GM18868 (cell line): ENCODE measurements at regions not wholly inside any gene's neighbourhood (a gene's known extent, or its start where the extent isn't known, plus 50 kb on each side); places are given as distances from the start of the nearest gene placed in this dataset.

Experiments
- ATAC-seq: cut with Tn5 transposase; IDR thresholded peaks from one replicate; pipeline ENCODE4 v1.9.1; 2021; ENCODE audit warnings: mild to moderate bottlenecking, moderate library complexity; ENCODE audit not compliant: unreplicated experiment

DNA sequence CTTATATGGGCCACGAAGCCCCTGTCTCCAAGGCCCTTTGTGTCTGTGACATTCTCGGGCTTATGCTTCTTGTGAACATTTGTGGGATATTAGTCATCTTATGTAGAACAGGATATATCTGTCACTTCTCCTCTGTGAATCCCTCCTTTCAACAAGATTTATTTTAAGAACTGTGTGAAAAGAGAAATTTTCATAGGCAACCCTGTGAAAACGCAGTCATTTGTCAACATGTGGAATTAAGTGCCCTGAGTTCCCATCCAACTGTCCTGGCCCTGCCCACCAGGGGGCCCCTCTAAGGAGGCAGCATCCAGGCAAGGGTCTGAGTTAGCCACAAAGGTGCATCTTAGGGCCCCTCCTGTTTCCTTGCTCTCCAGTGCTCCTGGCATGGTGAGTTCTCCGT, 76.8 kb upstream of the CHRNA7 start:
- no peak for ATAC-seq

DNA sequence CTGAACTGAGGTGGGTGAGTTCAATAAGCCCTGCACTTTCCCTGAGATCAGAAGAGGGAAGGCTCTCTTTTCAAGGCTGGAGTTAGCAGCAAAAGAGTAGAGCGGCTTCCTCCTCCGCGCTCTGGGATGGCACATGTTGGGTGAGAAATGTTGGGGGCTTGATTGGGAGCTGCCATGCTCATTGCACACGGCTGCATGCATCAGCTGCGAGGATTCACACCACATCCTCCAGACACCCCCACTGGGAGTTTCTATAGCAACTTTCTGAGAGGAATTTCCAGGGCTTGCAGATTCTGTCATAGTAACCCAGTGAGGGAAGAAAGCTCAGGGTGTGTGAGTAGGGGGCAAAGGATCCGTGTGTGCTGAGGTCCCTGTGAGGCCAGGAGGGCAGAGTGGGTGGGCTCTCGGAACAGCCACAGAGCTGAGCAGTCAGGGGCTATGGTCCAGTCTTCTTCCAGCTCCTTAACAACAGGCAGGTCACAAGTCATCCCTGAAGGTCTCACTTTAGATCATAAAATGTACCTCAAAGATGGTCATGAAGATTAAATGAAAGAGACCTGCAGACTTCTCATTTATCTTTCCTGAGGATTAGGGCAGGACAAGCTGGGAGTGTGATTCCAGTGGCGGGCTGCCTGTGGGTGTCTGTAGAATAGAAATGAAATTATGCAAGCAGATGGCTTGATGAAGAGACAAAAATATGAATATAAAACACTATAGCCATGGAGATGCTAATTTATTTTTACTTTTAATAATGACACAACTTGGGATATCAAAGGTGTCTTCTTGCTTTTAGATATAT, 75.7 kb upstream of the CHRNA7 start:
- no peak for ATAC-seq

DNA sequence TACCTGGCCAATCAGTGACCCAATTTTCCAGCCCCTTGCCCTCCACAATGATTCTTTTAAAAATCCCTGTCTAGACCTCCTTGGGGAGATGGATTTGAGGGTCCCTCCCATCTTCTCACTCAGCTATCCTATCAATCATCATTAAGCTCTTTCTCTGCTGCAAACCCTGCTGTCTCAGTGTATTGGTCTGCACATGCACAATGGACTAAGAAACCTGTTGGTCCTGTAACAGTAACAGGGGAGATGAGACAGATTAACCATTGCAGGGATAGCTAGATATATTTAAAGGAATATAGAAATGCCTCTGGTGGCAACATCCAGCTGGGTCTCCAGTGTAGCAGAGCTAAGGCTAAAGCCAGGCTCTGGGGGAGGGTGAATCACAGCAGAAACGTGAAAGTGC, 74.6 kb upstream of the CHRNA7 start:
- no peak for ATAC-seq

DNA sequence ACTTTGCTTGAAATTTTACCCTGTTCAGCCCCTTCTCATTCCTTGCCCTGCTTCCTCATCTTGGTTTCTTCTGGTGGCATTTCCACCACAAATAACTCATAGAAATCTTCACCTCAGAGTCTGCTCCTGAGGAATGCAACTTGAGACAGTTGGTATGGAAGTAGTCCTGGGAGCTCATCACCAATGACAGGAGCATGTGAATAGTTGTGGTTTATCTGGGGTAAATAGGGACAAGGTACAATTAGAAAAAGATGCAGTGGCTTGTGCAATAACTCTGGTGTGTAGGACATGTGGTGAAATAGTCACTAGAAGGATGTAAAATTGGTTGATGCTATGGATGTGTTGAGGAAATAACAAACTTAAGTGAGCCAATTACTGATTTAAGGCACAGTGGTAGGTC, 72.7 kb upstream of the CHRNA7 start:
- ATAC-seq = no peak

DNA sequence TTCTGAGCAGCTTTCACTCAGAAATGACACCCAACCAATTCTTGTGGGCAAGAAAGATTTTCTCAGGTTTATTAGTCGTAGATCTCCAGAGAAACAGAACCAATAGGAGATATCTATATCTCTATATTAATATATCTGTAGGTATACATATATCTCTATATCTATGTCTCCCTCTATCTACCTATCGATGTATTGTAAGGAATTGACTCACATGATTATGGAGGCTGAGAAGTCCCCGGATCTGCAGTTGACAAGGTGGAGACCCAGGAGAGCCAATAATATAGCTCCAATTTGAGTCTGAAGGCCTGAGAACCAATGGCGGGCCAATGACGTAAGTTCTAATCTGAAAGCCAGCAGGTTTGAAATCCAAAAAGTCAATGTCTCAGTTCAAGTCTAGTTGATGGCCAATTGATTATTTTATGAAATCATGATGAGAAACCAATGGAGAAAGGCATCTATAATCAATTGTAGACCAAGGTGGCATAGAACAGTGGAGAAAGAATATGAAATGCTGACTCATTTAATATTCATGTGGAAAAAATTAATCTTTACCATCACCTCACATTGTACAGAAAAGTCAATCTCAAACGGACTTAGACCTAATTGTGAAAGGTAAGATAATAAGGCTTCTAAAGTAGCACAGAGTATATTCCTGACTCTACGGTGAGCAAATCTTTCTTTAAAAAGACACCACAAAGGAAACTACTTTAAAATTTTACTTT, 65.6 kb upstream of the CHRNA7 start:
- no peak for ATAC-seq

DNA sequence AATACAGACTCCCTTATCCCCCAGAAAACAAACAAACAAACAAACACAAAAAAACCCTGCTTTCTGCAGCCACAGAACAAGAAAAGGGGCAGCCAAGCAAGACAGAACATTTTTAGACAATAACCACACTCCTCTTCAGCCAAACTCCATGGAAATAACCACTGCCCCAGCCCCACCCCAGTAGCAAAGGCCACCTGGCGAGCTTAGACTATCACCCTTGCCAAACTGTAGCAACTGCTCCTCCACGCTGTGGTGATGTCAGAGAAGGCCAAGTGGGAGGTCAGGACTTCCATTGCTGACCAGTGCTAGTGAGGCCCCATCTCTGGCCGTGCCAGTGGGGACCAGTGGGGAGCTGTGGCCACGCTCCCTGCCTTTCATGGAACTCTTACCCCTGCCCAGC, 60.3 kb upstream of the CHRNA7 start:
- ATAC-seq = no peak

DNA sequence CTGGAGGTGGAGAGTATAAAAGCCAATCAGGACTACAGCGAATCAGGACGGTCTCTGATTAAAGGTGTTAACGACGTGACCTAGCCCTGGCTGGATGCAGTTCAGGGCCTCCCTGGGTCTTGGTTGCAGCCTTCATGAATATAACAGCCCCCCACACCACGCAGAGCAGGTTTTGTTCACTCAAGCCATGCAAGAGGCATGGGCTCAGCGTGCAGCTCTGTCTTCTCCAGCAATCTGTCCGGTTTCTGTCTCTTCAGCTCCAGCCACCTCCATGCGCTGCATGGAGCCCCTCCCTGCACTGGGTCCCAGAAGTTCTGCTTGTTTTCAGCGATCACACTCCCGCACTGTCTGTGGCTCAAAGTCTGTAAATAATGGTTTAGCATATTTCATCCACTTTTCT, 57.1 kb upstream of the CHRNA7 start:
- no peak for ATAC-seq

DNA sequence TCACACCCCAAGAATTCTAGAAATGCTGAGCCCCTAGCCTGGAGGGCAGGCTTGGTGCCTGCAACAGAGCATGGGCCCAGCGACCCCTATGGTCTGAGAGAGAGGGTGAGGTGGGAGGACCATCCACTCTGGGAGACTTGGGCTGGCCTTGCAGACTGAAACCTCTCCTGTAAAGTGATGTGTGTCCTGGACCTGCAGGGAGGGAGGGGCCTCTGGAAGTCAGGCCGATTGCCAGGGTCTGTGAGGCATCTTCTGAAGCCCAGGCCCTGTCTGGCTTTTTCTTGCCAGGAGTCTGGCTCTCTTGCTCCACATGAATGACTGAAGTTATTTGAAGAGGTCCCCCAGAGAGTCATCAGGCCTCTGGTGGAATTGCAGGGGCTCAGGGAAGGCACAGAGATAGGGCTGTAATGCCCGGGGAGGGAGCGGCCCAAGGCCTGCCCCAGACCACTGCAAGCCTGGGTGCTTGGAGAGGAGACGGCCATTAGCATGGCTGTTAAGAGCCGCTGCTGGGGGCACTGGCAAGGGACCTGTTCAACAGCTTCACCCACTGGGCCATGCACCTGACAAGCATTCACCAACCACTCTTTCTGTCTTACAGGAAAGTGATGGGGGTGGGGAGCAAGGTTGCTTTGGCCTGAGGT, 56.0 kb upstream of the CHRNA7 start:
- no peak for ATAC-seq

DNA sequence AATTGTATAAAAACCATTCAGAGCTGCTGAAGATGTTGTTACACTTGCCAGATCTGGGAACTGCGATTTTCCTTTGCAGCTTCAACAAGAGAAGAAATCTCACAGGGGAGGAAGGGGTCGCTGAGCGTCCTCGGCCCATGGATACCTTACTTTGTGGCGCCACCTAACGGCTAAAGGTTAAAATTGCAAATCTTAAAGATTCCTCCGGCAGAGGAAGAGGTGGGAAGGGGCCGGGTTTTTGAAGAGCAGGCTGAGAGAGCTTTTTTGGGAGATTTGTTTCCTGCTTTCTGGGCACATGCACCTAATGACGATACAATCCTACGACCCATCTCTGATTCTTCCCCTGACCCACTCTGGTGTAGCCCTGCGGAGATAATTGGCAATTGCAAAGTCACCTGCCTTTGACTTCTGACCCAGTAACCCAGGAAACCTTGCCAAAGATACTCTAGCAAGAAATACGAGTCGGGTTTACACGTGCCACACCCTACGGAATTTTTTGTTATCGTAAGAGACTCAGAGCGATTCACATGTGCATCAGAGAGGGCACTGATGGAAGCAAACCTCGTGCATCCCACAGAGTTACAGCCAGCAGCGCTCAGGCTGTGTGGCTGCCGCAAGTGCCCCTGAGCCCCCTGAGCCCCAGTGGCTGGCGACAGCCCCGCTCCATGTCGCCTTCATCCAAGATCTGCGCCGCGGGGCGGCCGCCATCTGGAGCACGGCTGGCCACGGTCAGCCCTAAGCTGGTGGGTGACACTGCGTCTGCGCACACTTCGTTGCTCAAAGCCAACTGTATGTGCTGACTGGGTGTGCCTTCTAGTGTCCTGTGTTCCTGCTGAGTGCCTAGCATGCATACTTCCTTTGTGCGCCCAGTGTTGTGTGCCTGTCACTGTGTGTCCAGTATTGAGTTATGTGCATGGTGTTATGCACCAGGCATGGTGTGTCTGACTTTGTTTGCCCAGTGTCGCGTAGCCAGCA, 55.2 kb upstream of the CHRNA7 start:
- no peak for ATAC-seq

DNA sequence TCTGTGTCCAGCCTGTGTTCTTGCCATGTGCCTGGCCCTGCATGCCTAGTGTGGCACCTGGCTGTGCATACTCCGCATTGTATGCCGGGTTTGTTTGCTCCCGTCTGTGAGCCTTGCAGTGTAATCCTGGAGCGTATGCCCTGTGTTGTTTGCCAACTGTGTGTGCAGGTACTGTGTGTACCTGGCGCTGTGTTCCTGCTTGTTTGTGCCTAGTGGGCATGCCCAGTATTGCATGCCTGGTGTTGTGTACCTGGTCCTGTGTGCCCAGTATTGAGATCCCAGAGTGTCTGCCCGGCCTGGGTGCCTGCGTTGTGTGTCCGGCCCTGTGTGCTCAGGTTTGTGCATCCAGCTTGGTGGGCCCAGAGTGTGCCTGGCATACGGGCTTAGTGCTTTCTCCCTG, 54.5 kb upstream of the CHRNA7 start:
- no peak for ATAC-seq

DNA sequence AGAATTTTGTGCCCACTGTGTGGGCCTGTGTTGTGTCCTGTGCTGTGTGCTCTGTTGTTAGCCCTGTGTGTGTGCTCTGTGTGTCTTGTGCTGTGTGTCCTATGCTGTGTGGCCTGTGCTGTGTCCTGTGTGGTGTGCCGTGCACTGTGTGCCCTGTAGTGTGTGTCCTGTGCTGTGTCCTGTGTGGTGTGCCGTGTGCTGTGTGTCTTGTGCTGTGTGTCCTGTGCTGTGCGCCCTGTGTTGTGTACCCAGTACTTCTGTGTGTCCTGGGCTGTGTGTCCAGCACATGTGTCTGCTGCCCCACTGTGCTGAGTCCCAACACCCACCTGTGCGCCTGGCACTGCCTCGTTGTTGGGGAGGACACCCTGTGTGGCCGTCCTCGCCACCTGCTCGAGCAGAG, 53.2 kb upstream of the CHRNA7 start:
- no peak for ATAC-seq

DNA sequence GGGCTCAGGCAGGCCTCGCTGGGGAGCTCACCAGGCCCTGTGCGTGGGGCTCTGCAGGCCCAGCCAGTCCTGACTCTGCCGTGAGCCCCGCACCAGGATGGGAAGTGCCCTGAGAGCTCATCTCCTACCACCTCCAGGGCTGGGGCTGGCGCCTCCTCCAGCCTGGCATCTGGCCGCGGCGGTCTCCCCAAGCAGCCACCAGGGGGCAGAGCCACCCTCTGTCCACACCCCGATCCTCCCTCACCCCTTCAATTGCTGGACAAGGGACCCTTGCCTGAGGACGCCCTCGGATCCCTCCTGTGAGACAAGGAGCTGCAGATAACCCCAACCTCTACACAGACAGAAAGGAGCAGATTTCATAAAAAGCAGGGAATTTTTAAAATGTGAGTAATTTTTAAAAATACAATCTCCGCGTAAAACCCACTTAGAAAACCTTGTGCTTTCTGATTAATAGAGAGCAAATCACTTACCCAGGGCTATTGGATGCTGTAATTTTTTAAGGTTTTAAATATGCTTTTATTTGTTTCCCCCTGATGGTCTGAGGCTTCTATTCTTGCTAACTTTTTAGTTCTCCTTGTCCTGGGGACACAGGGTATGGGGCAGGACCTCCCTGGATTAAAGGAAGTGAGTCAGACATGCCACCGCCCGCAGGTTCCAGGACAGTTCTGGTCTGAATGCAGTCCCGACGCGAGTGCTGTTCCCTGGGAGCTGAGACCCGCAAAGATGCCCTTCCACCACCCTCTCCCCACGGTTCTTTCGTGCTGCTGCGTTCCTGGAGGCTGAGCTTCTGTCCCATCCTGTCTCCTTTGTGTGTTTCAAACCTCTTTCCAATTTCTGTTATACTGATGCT, 52.3 kb upstream of the CHRNA7 start:
- peak; percentile 66 for ATAC-seq
